GM23338 (cell line): ENCODE measurements at regions not wholly inside any gene's neighbourhood (a gene's known extent, or its start where the extent isn't known, plus 50 kb on each side); places are given as distances from the start of the nearest gene placed in this dataset.

ENCODE experiments used
- ATAC-seq: fragments of 200-7000 bp; cut with Tn5 transposase; 3 replicates; pipeline ENCODE4 v1.9.1; 2020
- DNase-seq: peaks from one replicate; pipeline ENCODE4 v3.0.0-alpha.2; 2015; ENCODE audit warnings: low spot score
- H2AFZ ChIP-seq: fragments of 200-600 bp; sonication (generic); 2 replicates; pipeline ENCODE4 v1.8.0; 2016; ENCODE audit warnings: antibody characterized with exemption, mild to moderate bottlenecking, moderate library complexity
- H3F3A ChIP-seq: fragments of 200-600 bp; sonication (generic); replicated peaks from 2 replicates; pipeline ENCODE4 v1.8.0; 2017; ENCODE audit warnings: antibody characterized with exemption, mixed run types, low read depth
- H3K27ac ChIP-seq: fragments of 200-600 bp; sonication (generic); 2 replicates; pipeline ENCODE4 v1.6.1; 2016; ENCODE audit warnings: low read depth
- H3K27me3 ChIP-seq: fragments of 200-600 bp; sonication (generic); 2 replicates; pipeline ENCODE4 v1.8.0; 2016; ENCODE audit warnings: mild to moderate bottlenecking, mixed run types, moderate library complexity; ENCODE audit not compliant: insufficient read depth
- H3K36me3 ChIP-seq: fragments of 200-600 bp; sonication (generic); 2 replicates; pipeline ENCODE4 v1.8.0; 2016; ENCODE audit warnings: mild to moderate bottlenecking; ENCODE audit not compliant: insufficient read depth
- H3K4me1 ChIP-seq: fragments of 200-600 bp; sonication (generic); 2 replicates; pipeline ENCODE4 v1.8.0; 2016; ENCODE audit warnings: mild to moderate bottlenecking, moderate library complexity; ENCODE audit not compliant: insufficient read depth
- H3K4me2 ChIP-seq: fragments of 200-600 bp; sonication (generic); 2 replicates; pipeline ENCODE4 v1.7.1; 2017; ENCODE audit warnings: mixed run types
- H3K4me3 ChIP-seq: fragments of 200-600 bp; sonication (generic); 2 replicates; pipeline ENCODE4 v1.6.1; 2016; ENCODE audit warnings: mixed run types
- H3K79me2 ChIP-seq: fragments of 200-600 bp; sonication (generic); replicated peaks from 2 replicates; pipeline ENCODE4 v1.8.0; 2017; ENCODE audit warnings: mild to moderate bottlenecking; ENCODE audit not compliant: insufficient read depth
- H3K9me2 ChIP-seq: fragments of 200-600 bp; sonication (generic); 2 replicates; pipeline ENCODE4 v1.8.0; 2017; ENCODE audit not compliant: insufficient read depth
- H4K20me1 ChIP-seq: fragments of 200-600 bp; sonication (generic); replicated peaks from 2 replicates; pipeline ENCODE4 v1.8.0; 2017; ENCODE audit warnings: mild to moderate bottlenecking; ENCODE audit not compliant: insufficient read depth
- H3K27ac Mint-ChIP-seq: 2 replicates; pipeline ENCODE4 v1.8.0; 2020; ENCODE audit warnings: inconsistent platforms, mild to moderate bottlenecking, moderate library complexity, mixed read lengths
- H3K27me3 Mint-ChIP-seq: 3 replicates; pipeline ENCODE4 v1.8.0; 2022; ENCODE audit warnings: low read depth, mild to moderate bottlenecking, moderate library complexity, mixed read lengths, inconsistent platforms; ENCODE audit not compliant: insufficient read depth, poor library complexity
- H3K36me3 Mint-ChIP-seq: 3 replicates; pipeline ENCODE4 v1.8.0; 2021; ENCODE audit warnings: low read depth, mild to moderate bottlenecking, inconsistent platforms, moderate library complexity, mixed read lengths
- H3K4me1 Mint-ChIP-seq: 3 replicates; pipeline ENCODE4 v1.8.0; 2020; ENCODE audit warnings: mild to moderate bottlenecking, inconsistent platforms, mixed read lengths
- H3K4me3 Mint-ChIP-seq: 3 replicates; pipeline ENCODE4 v1.8.0; 2021; ENCODE audit warnings: moderate library complexity, mild to moderate bottlenecking, inconsistent platforms, mixed read lengths
- H3K9me3 Mint-ChIP-seq: 3 replicates; pipeline ENCODE4 v1.8.0; 2020; ENCODE audit warnings: moderate library complexity, mild to moderate bottlenecking, inconsistent platforms, mixed read lengths
- ETS1 ChIP-seq: IDR thresholded peaks from 2 replicates; pipeline ENCODE4 v1.6.1; 2016; ENCODE audit warnings: antibody characterized with exemption
- EZH2 ChIP-seq: fragments of 200-600 bp; sonication (generic); IDR thresholded peaks from one replicate; pipeline ENCODE4 v1.8.0; 2017; ENCODE audit warnings: antibody characterized with exemption, mild to moderate bottlenecking, low read depth; ENCODE audit not compliant: unreplicated experiment
- EZH2phosphoT487 ChIP-seq: fragments of 200-600 bp; sonication (generic); IDR thresholded peaks from one replicate; pipeline ENCODE4 v1.8.1; 2018; ENCODE audit warnings: antibody characterized with exemption; ENCODE audit not compliant: unreplicated experiment
- JUNB ChIP-seq: IDR thresholded peaks from one replicate; pipeline ENCODE4 v1.6.1; 2016; ENCODE audit warnings: antibody characterized with exemption; ENCODE audit not compliant: unreplicated experiment
- NANOG ChIP-seq: IDR thresholded peaks from 2 replicates; pipeline ENCODE4 v1.6.1; 2016; ENCODE audit warnings: antibody characterized with exemption, borderline replicate concordance
- POLR2AphosphoS5 ChIP-seq: IDR thresholded peaks from 2 replicates; pipeline ENCODE4 v1.6.1; 2016; ENCODE audit warnings: antibody characterized with exemption, low read depth
- STAT1 ChIP-seq: IDR thresholded peaks from one replicate; pipeline ENCODE4 v1.6.1; 2016; ENCODE audit warnings: antibody characterized with exemption; ENCODE audit not compliant: unreplicated experiment
- ZNF114 ChIP-seq: fragments of 250-450 bp; sonication (Bioruptor Pico); IDR thresholded peaks from 2 replicates; pipeline ENCODE4 v1.5.0; 2020; ENCODE audit warnings: mild to moderate bottlenecking, moderate library complexity
- ZNF331 ChIP-seq: fragments of 250-450 bp; sonication (Bioruptor Pico); IDR thresholded peaks from 2 replicates; pipeline ENCODE4 v1.5.0; 2020; ENCODE audit warnings: low read depth, mild to moderate bottlenecking, moderate library complexity
- ZNF462 ChIP-seq: fragments of 250-450 bp; sonication (Bioruptor Pico); IDR thresholded peaks from 2 replicates; pipeline ENCODE4 v1.5.0; 2020; ENCODE audit warnings: mild to moderate bottlenecking, moderate library complexity

- no peak for TF ChIP-seq ZNF462 (CRISPR knock-in tag)
Observed at GRCh38 chr11:27238811-27239210, 124.2 kb downstream of the CCDC34 start (continued).

- DNase-seq (no peak), ATAC-seq (no peak)
- no peak overlapping the region for H2AFZ ChIP-seq
- no peaks in the 10 kb centered on the region for H3F3A ChIP-seq
- no peaks in the 10 kb centered on the region for H3K36me3 ChIP-seq
- H3K27me3 Mint-ChIP-seq: no peaks in the 10 kb centered on the region
- H3K79me2 ChIP-seq: no peaks in the 10 kb centered on the region
- H3K4me1 Mint-ChIP-seq: peaks cover 1% of the 10 kb centered on the region; the same call in 2 of the 3 replicates
- no peak for TF ChIP-seq ETS1
- no peak for TF ChIP-seq EZH2phosphoT487
- TF ChIP-seq ZNF331 (CRISPR knock-in tag): no peak
- TF ChIP-seq POLR2AphosphoS5: no peak
- no peak for TF ChIP-seq NANOG
- no peak for TF ChIP-seq JUNB
- no peak for TF ChIP-seq STAT1
- no peak for TF ChIP-seq EZH2
- no peak for TF ChIP-seq ZNF114 (CRISPR knock-in tag)
- no peak for TF ChIP-seq ZNF462 (CRISPR knock-in tag)
- H3K9me3 Mint-ChIP-seq: no peaks in the 10 kb centered on the region
- no peak overlapping the region for H3K27ac Mint-ChIP-seq
- no peaks in the 10 kb centered on the region for H3K27me3 ChIP-seq
- H3K36me3 Mint-ChIP-seq: no peaks in the 10 kb centered on the region
- H4K20me1 ChIP-seq: no peaks in the 10 kb centered on the region
- no peaks in the 10 kb centered on the region for H3K4me1 ChIP-seq
- H3K9me2 ChIP-seq: no peaks in the 10 kb centered on the region
- no peak overlapping the region for H3K4me2 ChIP-seq
- H3K4me3 Mint-ChIP-seq: no peak overlapping the region
- no peak overlapping the region for H3K4me3 ChIP-seq
- no peak overlapping the region for H3K27ac ChIP-seq
Observed at GRCh38 chr11:27237643-27238042, 125.4 kb downstream of the CCDC34 start.
